Fibroblast of pulmonary artery (primary cell): ENCODE measurements at regions not wholly inside any gene's neighbourhood (a gene's known extent, or its start where the extent isn't known, plus 50 kb on each side); places are given as distances from the start of the nearest gene placed in this dataset.

Experiments used
- DNase-seq: peaks from one replicate; pipeline ENCODE4 v3.0.0-alpha.2; 2010; ENCODE audit warnings: low read depth
- H3K4me3 ChIP-seq: replicated peaks from 2 replicates; pipeline ENCODE4 v1.5.1; 2011; ENCODE audit warnings: low read depth, mild to moderate bottlenecking, control low read depth, low read length, moderate library complexity
- CTCF ChIP-seq: IDR thresholded peaks from 2 replicates; pipeline ENCODE4 v1.5.1; 2011; ENCODE audit warnings: mild to moderate bottlenecking, control low read depth, low read length, inconsistent platforms; ENCODE audit errors: missing control alignments

GRCh38 chr15:57835119-57835518 lies 128.6 kb downstream of the POLR2M start:
- no peak overlapping the region for H3K4me3 ChIP-seq
- TF ChIP-seq CTCF = no peak
- no peak for DNase-seq

- TF ChIP-seq CTCF = no peak
- no peak overlapping the region for H3K4me3 ChIP-seq
- no peak for DNase-seq
Measured at GRCh38 chr15:57849317-57849716, 142.8 kb downstream of the POLR2M start.

DNA sequence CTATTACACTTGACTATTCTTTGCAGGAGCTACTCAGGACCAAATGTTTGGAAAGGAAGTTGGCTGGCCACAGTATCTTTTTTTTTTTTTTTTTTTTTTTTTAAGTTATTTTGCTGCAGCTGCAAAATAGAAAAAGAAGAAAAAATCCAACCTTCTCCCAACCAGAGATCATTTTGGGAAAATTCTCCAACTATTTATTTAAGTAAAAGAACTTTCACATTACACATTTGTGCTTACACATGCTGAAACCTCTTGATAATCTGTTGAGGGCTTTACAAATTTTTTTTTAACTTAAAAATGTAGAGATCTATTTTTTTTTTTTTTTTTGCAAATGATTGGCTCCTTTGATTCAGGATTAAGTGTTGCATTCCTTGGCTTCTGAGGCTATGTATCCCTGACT lies 148.0 kb downstream of the POLR2M start:
- no peak for DNase-seq
- no peak overlapping the region for H3K4me3 ChIP-seq
- no peak for TF ChIP-seq CTCF

GRCh38 chr15:57857871-57858270 lies 151.4 kb downstream of the POLR2M start:
- no peak overlapping the region for H3K4me3 ChIP-seq
- no peak for TF ChIP-seq CTCF
- DNase-seq = no peak

DNA sequence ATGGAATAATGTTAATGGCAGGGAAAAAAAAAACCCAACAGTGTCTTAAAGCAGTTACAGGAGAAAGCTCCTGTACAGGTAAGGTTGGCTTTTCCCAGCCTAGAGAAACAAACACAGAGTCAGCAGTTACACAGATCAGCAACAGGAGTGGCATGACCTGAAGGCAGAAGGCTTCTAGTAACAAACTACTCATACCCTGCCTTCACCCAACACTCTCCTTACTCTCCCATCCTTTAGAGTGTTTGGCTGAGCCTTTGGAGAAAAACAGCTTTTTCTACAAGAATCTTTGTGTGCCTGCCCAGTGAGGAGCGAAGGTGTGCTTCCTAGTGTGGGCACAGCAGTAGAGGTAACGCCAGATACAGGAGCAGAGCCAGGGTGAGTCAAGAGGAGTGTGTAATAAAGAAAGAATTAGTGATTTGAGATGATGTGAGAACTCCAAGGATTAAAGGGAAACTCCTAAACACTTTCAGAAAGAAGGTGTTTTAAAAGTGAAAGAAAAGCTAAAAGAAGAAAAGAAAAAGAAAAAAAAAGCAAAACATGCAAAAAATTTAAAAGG lies 152.7 kb downstream of the POLR2M start:
- DNase-seq = no peak
- no peak overlapping the region for H3K4me3 ChIP-seq
- no peak for TF ChIP-seq CTCF

GRCh38 chr15:57861034-57861638 lies 154.6 kb downstream of the POLR2M start:
- no peak overlapping the region for H3K4me3 ChIP-seq
- peak; percentile 79 for TF ChIP-seq CTCF
- DNase-seq = peak; percentile 85

DNA sequence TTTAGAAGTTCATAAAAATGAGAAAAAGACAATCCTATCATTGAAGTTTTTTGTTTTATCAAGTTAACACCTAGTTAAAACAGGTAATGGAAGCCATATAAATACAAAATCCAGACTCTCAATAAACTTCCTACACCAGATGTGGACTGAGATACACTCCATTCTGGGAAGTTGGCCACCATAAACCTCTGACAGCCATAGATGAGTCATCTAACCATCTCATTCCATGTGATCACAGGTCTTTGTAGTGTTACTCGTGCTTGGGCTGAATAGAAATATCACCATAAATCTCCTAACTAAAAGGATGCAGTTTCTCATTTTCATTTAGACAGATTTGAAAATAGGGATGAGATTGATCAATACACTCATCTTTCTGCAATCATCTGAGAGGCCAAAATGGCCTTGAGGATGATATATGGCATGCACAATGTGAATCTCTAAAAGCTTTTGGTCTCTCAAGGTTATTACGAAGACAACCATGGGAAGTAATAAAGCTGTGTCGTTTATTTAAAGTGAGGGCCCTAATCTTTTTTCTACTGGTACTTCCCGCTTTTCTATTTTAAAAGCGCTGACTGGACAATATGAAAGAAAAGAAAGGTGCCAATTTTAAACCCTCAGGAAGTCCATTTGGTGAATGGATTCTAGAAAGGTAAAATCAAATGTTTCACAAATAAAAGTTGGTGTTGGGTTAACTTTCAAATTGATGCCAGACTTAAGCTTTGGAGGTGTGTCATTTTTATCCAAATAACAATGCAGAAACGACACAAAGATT lies 155.5 kb downstream of the POLR2M start:
- TF ChIP-seq CTCF = no peak
- no peak overlapping the region for H3K4me3 ChIP-seq
- peak; percentile 79 for DNase-seq
